Neural crest cell (in vitro differentiated cells): ENCODE measurements at regions not wholly inside any gene's neighbourhood (a gene's known extent, or its start where the extent isn't known, plus 50 kb on each side); places are given as distances from the start of the nearest gene placed in this dataset.
"Not testable (repeated sequence)": the region's sequence is repeated elsewhere in the genome, so short reads cannot be mapped to it uniquely, and the experiment has no call there.

Experiments
- DNase-seq: peaks from one replicate; pipeline ENCODE4 v3.0.0; 2021; ENCODE audit warnings: low read depth, mixed read lengths, low spot score
- H3K27ac Mint-ChIP-seq: one replicate; pipeline ENCODE4 v1.8.0; 2021; ENCODE audit warnings: mild to moderate bottlenecking, mixed read lengths; ENCODE audit not compliant: unreplicated experiment
- H3K27me3 Mint-ChIP-seq: 2 replicates; pipeline ENCODE4 v1.8.0; 2021; ENCODE audit warnings: low read depth, mild to moderate bottlenecking, mixed read lengths
- H3K36me3 Mint-ChIP-seq: 2 replicates; pipeline ENCODE4 v1.8.0; 2021; ENCODE audit warnings: low read depth, mild to moderate bottlenecking, mixed read lengths
- H3K4me1 Mint-ChIP-seq: 2 replicates; pipeline ENCODE4 v1.8.0; 2021; ENCODE audit warnings: mixed read lengths
- H3K4me3 Mint-ChIP-seq: one replicate; pipeline ENCODE4 v1.8.0; 2021; ENCODE audit warnings: mild to moderate bottlenecking, mixed read lengths
- H3K9me3 Mint-ChIP-seq: 2 replicates; pipeline ENCODE4 v1.8.0; 2021; ENCODE audit warnings: mixed read lengths
- TF ChIP-seq, protein P1 (sequence below): fragments of 200-600 bp; sonication (generic); conservative IDR thresholded peaks from 2 replicates; pipeline ENCODE4 v1.5.0; 2021; ENCODE audit warnings: antibody characterized with exemption, mild to moderate bottlenecking

- no peak overlapping the region for H3K4me3 Mint-ChIP-seq
- no peaks in the 10 kb centered on the region for H3K4me1 Mint-ChIP-seq
- no peak for DNase-seq
- H3K36me3 Mint-ChIP-seq: no peaks in the 10 kb centered on the region
- TF ChIP-seq, protein P1, sequence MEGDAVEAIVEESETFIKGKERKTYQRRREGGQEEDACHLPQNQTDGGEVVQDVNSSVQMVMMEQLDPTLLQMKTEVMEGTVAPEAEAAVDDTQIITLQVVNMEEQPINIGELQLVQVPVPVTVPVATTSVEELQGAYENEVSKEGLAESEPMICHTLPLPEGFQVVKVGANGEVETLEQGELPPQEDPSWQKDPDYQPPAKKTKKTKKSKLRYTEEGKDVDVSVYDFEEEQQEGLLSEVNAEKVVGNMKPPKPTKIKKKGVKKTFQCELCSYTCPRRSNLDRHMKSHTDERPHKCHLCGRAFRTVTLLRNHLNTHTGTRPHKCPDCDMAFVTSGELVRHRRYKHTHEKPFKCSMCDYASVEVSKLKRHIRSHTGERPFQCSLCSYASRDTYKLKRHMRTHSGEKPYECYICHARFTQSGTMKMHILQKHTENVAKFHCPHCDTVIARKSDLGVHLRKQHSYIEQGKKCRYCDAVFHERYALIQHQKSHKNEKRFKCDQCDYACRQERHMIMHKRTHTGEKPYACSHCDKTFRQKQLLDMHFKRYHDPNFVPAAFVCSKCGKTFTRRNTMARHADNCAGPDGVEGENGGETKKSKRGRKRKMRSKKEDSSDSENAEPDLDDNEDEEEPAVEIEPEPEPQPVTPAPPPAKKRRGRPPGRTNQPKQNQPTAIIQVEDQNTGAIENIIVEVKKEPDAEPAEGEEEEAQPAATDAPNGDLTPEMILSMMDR: no peak
- H3K9me3 Mint-ChIP-seq: no peaks in the 10 kb centered on the region
- H3K27me3 Mint-ChIP-seq: no peaks in the 10 kb centered on the region
- H3K27ac Mint-ChIP-seq: no peak overlapping the region
Measured at GRCh38 chr1:163610486-163610885, 288.7 kb downstream of the NUF2 start.

DNA sequence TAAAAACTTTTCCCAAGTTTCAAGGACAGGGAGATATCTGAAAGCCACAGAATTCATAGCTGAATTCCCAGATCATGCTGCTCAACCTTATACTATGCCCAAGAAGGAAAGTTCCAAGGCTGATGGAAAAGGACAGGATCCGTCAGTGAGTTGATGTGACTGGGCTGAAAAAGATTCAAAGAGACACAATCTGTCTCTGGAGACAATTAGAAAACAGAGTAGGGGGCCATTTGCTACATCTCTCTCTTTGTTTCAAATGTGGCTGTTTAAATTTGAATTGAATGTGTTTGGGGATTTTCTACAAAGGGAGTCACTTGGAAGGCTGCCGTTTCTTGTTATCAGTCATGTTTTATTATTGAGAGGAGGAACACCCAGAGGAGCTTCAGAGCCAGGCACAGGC is 292.6 kb downstream of the NUF2 start:
- no peak for DNase-seq
- no peaks in the 10 kb centered on the region for H3K9me3 Mint-ChIP-seq
- TF ChIP-seq, protein P1: no peak
- no peaks in the 10 kb centered on the region for H3K4me1 Mint-ChIP-seq
- no peaks in the 10 kb centered on the region for H3K36me3 Mint-ChIP-seq
- no peak overlapping the region for H3K27ac Mint-ChIP-seq
- H3K4me3 Mint-ChIP-seq: no peak overlapping the region
- no peaks in the 10 kb centered on the region for H3K27me3 Mint-ChIP-seq

DNA sequence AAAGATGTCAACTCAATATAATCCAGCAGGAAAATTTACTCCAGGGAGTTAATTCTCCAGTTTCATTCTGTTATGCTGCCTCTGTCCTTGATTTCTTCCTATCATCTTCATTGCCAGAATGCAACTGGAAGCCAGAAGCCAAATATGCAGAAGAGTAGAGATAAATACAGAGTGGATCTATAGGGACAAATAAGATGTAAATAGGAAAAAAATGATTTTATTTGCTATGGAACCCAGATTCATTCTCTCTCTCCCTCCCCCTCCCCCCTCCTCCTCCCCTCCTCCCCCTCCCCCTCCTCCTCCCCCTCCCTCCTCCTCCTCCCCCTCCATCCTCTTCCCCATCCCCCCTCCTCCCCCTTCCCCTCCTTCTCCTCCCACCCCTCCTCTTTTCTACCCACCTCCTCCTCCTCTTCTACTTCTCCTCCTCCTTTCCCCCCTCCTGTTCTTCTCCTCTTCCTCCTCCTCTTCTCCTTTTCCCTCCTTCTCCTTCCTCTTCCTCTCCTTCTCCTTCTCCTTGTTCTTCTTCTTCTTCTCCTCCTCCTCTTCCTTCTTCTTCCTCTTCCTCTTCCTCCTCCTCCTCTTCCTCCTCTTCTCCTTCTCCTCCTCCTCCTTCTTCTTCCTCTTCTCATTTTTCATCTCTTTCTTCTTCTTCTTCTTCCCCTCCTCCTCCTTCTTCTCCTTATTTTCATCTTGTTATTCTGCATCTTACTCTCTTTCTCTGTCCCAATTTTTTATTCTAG is 306.4 kb downstream of the NUF2 start:
- H3K27ac Mint-ChIP-seq: no peak overlapping the region

DNA sequence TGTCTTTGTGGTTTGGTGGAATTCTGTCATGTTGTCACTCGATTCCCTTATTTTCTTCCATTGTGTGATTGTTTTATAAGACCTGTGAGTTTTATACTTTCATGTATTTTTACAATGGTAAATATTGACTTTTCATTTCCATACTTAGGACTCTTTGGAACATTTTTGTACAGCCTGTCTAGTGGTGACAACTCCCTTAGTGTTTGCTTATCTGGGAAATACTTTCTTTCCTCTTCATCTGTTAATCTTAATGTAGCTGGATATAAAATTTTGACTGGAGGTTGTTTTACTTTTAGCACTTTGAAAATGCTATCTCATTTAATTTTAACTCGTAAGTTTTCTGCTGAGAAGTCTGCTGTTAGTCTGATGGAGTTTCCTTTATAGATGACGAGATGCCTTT is 310.5 kb downstream of the NUF2 start:
- H3K4me1 Mint-ChIP-seq: no peaks in the 10 kb centered on the region

More for the DNA sequence above, 306.4 kb downstream of the NUF2 start:
- TF ChIP-seq, protein P1: no peak
- Mint-ChIP-seq H3K4me1 (no peaks in the 10 kb centered on the region), H3K9me3 (peaks cover 6% of the 10 kb centered on the region), H3K27me3 (peaks cover 5% of the 10 kb centered on the region), H3K4me3 (no peak overlapping the region), H3K36me3 (no peaks in the 10 kb centered on the region)
- DNase-seq: no peak

GRCh38 chr1:163633366-163633765 is 311.6 kb downstream of the NUF2 start:
- no peak overlapping the region for H3K4me3 Mint-ChIP-seq
- TF ChIP-seq, protein P1: no peak
- H3K36me3 Mint-ChIP-seq: no peaks in the 10 kb centered on the region
- no peaks in the 10 kb centered on the region for H3K4me1 Mint-ChIP-seq
- H3K27me3 Mint-ChIP-seq: no peaks in the 10 kb centered on the region
- H3K27ac Mint-ChIP-seq: no peak overlapping the region
- H3K9me3 Mint-ChIP-seq: peaks cover 3% of the 10 kb centered on the region
- no peak for DNase-seq

More for the DNA sequence above, 310.5 kb downstream of the NUF2 start:
- TF ChIP-seq, protein P1: no peak
- Mint-ChIP-seq H3K36me3 (no peaks in the 10 kb centered on the region), H3K9me3 (peaks cover 3% of the 10 kb centered on the region), H3K27ac (no peak overlapping the region), H3K4me3 (no peak overlapping the region), H3K27me3 (no peaks in the 10 kb centered on the region)
- DNase-seq: no peak

DNA sequence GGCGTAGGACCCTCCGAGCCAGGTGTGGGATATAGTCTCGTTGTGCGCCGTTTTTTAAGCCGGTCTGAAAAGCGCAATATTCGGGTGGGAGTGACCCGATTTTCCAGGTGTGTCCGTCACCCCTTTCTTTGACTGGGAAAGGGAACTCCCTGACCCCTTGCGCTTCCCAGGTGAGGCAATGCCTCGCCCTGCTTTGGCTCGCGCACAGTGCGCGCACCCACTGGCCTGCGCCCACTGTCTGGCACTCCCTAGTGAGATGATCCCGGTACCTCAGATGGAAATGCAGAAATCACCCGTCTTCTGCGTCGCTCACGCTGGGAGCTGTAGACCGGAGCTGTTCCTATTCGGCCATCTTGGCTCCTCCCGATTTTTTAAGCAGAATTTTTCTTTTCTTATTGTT is 323.9 kb downstream of the NUF2 start:
- not testable (repeated sequence) for H3K27ac Mint-ChIP-seq, H3K4me3 Mint-ChIP-seq, H3K27me3 Mint-ChIP-seq, DNase-seq, H3K9me3 Mint-ChIP-seq, H3K36me3 Mint-ChIP-seq, H3K4me1 Mint-ChIP-seq
